ENCODE measurements at regions not wholly inside any gene's neighbourhood (a gene's known extent, or its start where the extent isn't known, plus 50 kb on each side); places are given as distances from the start of the nearest gene placed in this dataset.

GRCh38 chr4:35250761-35251160 lies 993.6 kb downstream of the ARAP2 start:
- Mint-ChIP-seq H3K27me3 (ENCODE audit: unreplicated experiment) (peaks cover 2% of the 10 kb centered on the region), H3K9me3 (ENCODE audit: unreplicated experiment) (no peaks in the 10 kb centered on the region), H3K4me3 (ENCODE audit: unreplicated experiment) (no peak overlapping the region), H3K36me3 (ENCODE audit: unreplicated experiment) (no peaks in the 10 kb centered on the region), H3K27ac (ENCODE audit: unreplicated experiment) (no peak overlapping the region), H3K4me1 (ENCODE audit: unreplicated experiment) (no peaks in the 10 kb centered on the region)
- no peak for TF ChIP-seq CTCF (IDR thresholded peaks at IDR 0.05)
- DNase-seq (ENCODE audit: extremely low spot score, unreplicated experiment): no peak

- Mint-ChIP-seq H3K36me3 (ENCODE audit: unreplicated experiment) (no peaks in the 10 kb centered on the region), H3K4me1 (ENCODE audit: unreplicated experiment) (no peaks in the 10 kb centered on the region), H3K4me3 (ENCODE audit: unreplicated experiment) (no peak overlapping the region), H3K27ac (ENCODE audit: unreplicated experiment) (no peak overlapping the region), H3K9me3 (ENCODE audit: unreplicated experiment) (no peaks in the 10 kb centered on the region), H3K27me3 (ENCODE audit: unreplicated experiment) (peaks cover 2% of the 10 kb centered on the region)
- no peak for TF ChIP-seq CTCF (IDR thresholded peaks at IDR 0.05)
- DNase-seq (ENCODE audit: extremely low spot score, unreplicated experiment): no peak
Observed at GRCh38 chr4:35252071-35252470, 992.2 kb downstream of the ARAP2 start.

- no peaks in the 10 kb centered on the region for H3K9me3 Mint-ChIP-seq (ENCODE audit: unreplicated experiment)
- TF ChIP-seq CTCF (IDR thresholded peaks at IDR 0.05): no peak
- no peaks in the 10 kb centered on the region for H3K27me3 Mint-ChIP-seq (ENCODE audit: unreplicated experiment)
- DNase-seq (ENCODE audit: extremely low spot score, unreplicated experiment): no peak
- H3K4me3 Mint-ChIP-seq (ENCODE audit: unreplicated experiment): no peak overlapping the region
- no peak overlapping the region for H3K27ac Mint-ChIP-seq (ENCODE audit: unreplicated experiment)
- no peaks in the 10 kb centered on the region for H3K36me3 Mint-ChIP-seq (ENCODE audit: unreplicated experiment)
- H3K4me1 Mint-ChIP-seq (ENCODE audit: unreplicated experiment): no peaks in the 10 kb centered on the region
Observed at GRCh38 chr4:35252866-35253265, 991.4 kb downstream of the ARAP2 start.

GRCh38 chr4:35253331-35253730 lies 991.0 kb downstream of the ARAP2 start:
- no peaks in the 10 kb centered on the region for H3K27me3 Mint-ChIP-seq (ENCODE audit: unreplicated experiment)
- H3K4me3 Mint-ChIP-seq (ENCODE audit: unreplicated experiment): no peak overlapping the region
- H3K9me3 Mint-ChIP-seq (ENCODE audit: unreplicated experiment): no peaks in the 10 kb centered on the region
- H3K27ac Mint-ChIP-seq (ENCODE audit: unreplicated experiment): no peak overlapping the region
- H3K36me3 Mint-ChIP-seq (ENCODE audit: unreplicated experiment): no peaks in the 10 kb centered on the region
- no peaks in the 10 kb centered on the region for H3K4me1 Mint-ChIP-seq (ENCODE audit: unreplicated experiment)
- no peak for DNase-seq (ENCODE audit: extremely low spot score, unreplicated experiment)
- TF ChIP-seq CTCF (IDR thresholded peaks at IDR 0.05): no peak

GRCh38 chr4:35286434-35286833 lies 957.9 kb downstream of the ARAP2 start:
- no peak for DNase-seq (ENCODE audit: extremely low spot score, unreplicated experiment)
- no peak for TF ChIP-seq CTCF (IDR thresholded peaks at IDR 0.05)
- peaks cover 6% of the 10 kb centered on the region for H3K27me3 Mint-ChIP-seq (ENCODE audit: unreplicated experiment)
- H3K27ac Mint-ChIP-seq (ENCODE audit: unreplicated experiment): no peak overlapping the region
- no peaks in the 10 kb centered on the region for H3K9me3 Mint-ChIP-seq (ENCODE audit: unreplicated experiment)
- no peaks in the 10 kb centered on the region for H3K36me3 Mint-ChIP-seq (ENCODE audit: unreplicated experiment)
- H3K4me1 Mint-ChIP-seq (ENCODE audit: unreplicated experiment): no peaks in the 10 kb centered on the region
- no peak overlapping the region for H3K4me3 Mint-ChIP-seq (ENCODE audit: unreplicated experiment)
